HT1080 (cell line): ENCODE measurements at regions not wholly inside any gene's neighbourhood (a gene's known extent, or its start where the extent isn't known, plus 50 kb on each side); places are given as distances from the start of the nearest gene placed in this dataset.
A peak's percentile ranks its signal among the peaks of the same experiment; 100 is the strongest.
"Not testable (repeated sequence)": the region's sequence is repeated elsewhere in the genome, so short reads cannot be mapped to it uniquely, and the experiment has no call there.

Experiments
- DNase-seq: peaks from one replicate; pipeline ENCODE4 v3.0.0-alpha.2; 2015; ENCODE audit warnings: low read depth

GRCh38 chr4:110837896-110838450 lies 215.1 kb upstream of the PITX2 start:
- no peak for DNase-seq

GRCh38 chr4:110840221-110840654 lies 217.4 kb upstream of the PITX2 start:
- no peak for DNase-seq

GRCh38 chr4:110848787-110849186 lies 225.9 kb upstream of the PITX2 start:
- no peak for DNase-seq

- DNase-seq = no peak
Measured at GRCh38 chr4:110849461-110849860, 226.6 kb upstream of the PITX2 start.

- no peak for DNase-seq
Measured at GRCh38 chr4:110850461-110851442, 227.9 kb upstream of the PITX2 start.

GRCh38 chr4:110851989-110852388 lies 229.1 kb upstream of the PITX2 start:
- no peak for DNase-seq

- DNase-seq = no peak
Measured at GRCh38 chr4:110852793-110853192, 229.9 kb upstream of the PITX2 start.

GRCh38 chr4:110853242-110853641 lies 230.4 kb upstream of the PITX2 start:
- DNase-seq = no peak

GRCh38 chr4:110854021-110854678 lies 231.3 kb upstream of the PITX2 start:
- DNase-seq = peak; percentile 88

GRCh38 chr4:110860125-110860524 lies 237.2 kb upstream of the PITX2 start:
- DNase-seq = no peak

- no peak for DNase-seq
Measured at GRCh38 chr4:110860901-110861300, 238.0 kb upstream of the PITX2 start.

- peak; percentile 48 for DNase-seq
Measured at GRCh38 chr4:110865611-110866259, 242.9 kb upstream of the PITX2 start.

GRCh38 chr4:110867251-110867960 lies 244.5 kb upstream of the PITX2 start:
- DNase-seq = no peak

GRCh38 chr4:110867981-110868720 lies 245.3 kb upstream of the PITX2 start:
- no peak for DNase-seq

GRCh38 chr4:110869114-110869513 lies 246.2 kb upstream of the PITX2 start:
- DNase-seq = peak; percentile 38

GRCh38 chr4:110869862-110870572 lies 247.1 kb upstream of the PITX2 start:
- DNase-seq = peak; percentile 50

GRCh38 chr4:110876214-110876613 lies 253.3 kb upstream of the PITX2 start:
- not testable (repeated sequence) for DNase-seq

- no peak for DNase-seq
Measured at GRCh38 chr4:110876866-110877265, 254.0 kb upstream of the PITX2 start.

- DNase-seq = no peak
Measured at GRCh38 chr4:110877778-110878370, 255.0 kb upstream of the PITX2 start.
